ENCODE measurements at regions not wholly inside any gene's neighbourhood (a gene's known extent, or its start where the extent isn't known, plus 50 kb on each side); places are given as distances from the start of the nearest gene placed in this dataset.

DNA sequence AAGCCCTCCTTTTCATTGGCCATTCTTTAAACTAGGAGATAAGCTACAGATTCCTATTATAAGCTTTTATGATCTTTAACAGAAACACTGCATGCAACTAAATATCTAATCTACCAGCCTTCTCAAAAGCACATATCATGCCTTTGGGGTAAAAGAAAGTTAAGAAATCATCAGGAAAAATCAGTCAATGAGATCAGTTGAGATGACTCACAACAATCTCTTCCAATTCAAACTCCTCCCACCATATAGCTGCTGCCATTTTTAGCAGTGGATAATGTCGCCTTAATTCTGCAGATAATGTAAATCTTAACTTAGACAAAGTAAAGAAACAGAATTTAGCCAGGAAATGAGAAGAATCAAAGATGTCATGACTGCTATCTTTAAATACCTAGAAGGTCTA, 135.2 kb upstream of the BCL6 start:
- Histone ChIP-seq H3K36me3 (no peaks in the 10 kb centered on the region), H3K27me3 (no peaks in the 10 kb centered on the region), H3K4me1 (ENCODE audit: insufficient read depth) (no peaks in the 10 kb centered on the region), H3K27ac (no peak overlapping the region), H3K9me3 (no peaks in the 10 kb centered on the region), H3K4me3 (no peak overlapping the region)
- intact Hi-C loops (cut with DNase I) = no loop called here
- DNase-seq = no peak
- 85 to 90% (median 88%) methylated on average over 1 of the region's 1 CpG for WGBS, 3 donors
- TF ChIP-seq POLR2A (IDR thresholded peaks at IDR 0.05) (no peak), EP300 (IDR thresholded peaks at IDR 0.05) (no peak)
- TF ChIP-seq, protein P1, sequence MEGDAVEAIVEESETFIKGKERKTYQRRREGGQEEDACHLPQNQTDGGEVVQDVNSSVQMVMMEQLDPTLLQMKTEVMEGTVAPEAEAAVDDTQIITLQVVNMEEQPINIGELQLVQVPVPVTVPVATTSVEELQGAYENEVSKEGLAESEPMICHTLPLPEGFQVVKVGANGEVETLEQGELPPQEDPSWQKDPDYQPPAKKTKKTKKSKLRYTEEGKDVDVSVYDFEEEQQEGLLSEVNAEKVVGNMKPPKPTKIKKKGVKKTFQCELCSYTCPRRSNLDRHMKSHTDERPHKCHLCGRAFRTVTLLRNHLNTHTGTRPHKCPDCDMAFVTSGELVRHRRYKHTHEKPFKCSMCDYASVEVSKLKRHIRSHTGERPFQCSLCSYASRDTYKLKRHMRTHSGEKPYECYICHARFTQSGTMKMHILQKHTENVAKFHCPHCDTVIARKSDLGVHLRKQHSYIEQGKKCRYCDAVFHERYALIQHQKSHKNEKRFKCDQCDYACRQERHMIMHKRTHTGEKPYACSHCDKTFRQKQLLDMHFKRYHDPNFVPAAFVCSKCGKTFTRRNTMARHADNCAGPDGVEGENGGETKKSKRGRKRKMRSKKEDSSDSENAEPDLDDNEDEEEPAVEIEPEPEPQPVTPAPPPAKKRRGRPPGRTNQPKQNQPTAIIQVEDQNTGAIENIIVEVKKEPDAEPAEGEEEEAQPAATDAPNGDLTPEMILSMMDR (IDR thresholded peaks at IDR 0.05) = no peak

GRCh38 chr3:187880851-187881250, 135.6 kb upstream of the BCL6 start:
- H3K27me3 ChIP-seq = no peaks in the 10 kb centered on the region
- 87 to 100% (median 98%) methylated on average over 1 of the region's 1 CpG for WGBS, 3 donors
- no peak for TF ChIP-seq EP300 (IDR thresholded peaks at IDR 0.05)
- TF ChIP-seq POLR2A (IDR thresholded peaks at IDR 0.05) = no peak
- TF ChIP-seq, protein P1 (IDR thresholded peaks at IDR 0.05) = no peak
- no peaks in the 10 kb centered on the region for H3K36me3 ChIP-seq
- intact Hi-C loops (cut with DNase I) = no loop called here
- no peak overlapping the region for H3K4me3 ChIP-seq
- H3K4me1 ChIP-seq (ENCODE audit: insufficient read depth) = no peaks in the 10 kb centered on the region
- no peak overlapping the region for H3K27ac ChIP-seq
- no peaks in the 10 kb centered on the region for H3K9me3 ChIP-seq
- no peak for DNase-seq

DNA sequence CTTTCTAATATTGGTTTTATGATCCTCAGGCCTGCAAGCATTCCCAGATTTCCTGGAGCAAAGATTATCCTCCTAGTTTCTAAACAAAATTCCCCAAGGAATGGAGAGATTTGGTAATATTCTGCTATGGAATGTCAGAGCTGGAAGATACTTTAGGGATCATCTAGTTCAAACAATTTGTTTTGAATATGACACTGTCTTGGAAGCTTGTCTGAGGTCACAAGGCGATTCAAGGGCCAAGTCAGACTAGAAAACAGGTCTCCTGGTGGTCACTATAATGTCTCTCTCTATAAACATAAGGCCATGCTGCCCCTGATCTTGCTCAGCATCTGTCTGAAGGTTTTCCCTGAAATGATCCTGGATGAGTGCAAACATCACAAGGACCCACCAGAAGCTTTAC, 143.4 kb upstream of the BCL6 start:
- H3K27me3 ChIP-seq = no peaks in the 10 kb centered on the region
- no peaks in the 10 kb centered on the region for H3K4me1 ChIP-seq (ENCODE audit: insufficient read depth)
- TF ChIP-seq, protein P1 (IDR thresholded peaks at IDR 0.05) = no peak
- no peak for TF ChIP-seq EP300 (IDR thresholded peaks at IDR 0.05)
- no peak for TF ChIP-seq POLR2A (IDR thresholded peaks at IDR 0.05)
- H3K9me3 ChIP-seq = no peaks in the 10 kb centered on the region
- WGBS, 3 donors = 65 to 86% (median 84%) methylated on average over 1 of the region's 1 CpG
- DNase-seq = no peak
- no peaks in the 10 kb centered on the region for H3K36me3 ChIP-seq
- no peak overlapping the region for H3K27ac ChIP-seq
- intact Hi-C loops (cut with DNase I) = no loop called here
- no peak overlapping the region for H3K4me3 ChIP-seq

GRCh38 chr3:187889106-187889505, 143.8 kb upstream of the BCL6 start:
- intact Hi-C loops (cut with DNase I) = no loop called here
- Histone ChIP-seq H3K4me3 (no peak overlapping the region), H3K9me3 (no peaks in the 10 kb centered on the region), H3K36me3 (no peaks in the 10 kb centered on the region), H3K27me3 (no peaks in the 10 kb centered on the region), H3K4me1 (ENCODE audit: insufficient read depth) (no peaks in the 10 kb centered on the region), H3K27ac (no peak overlapping the region)
- no peak for DNase-seq
- 89 to 93% (median 92%) methylated on average over 4 of the region's 4 CpGs for WGBS, 3 donors
- TF ChIP-seq POLR2A (IDR thresholded peaks at IDR 0.05) = no peak
- no peak for TF ChIP-seq EP300 (IDR thresholded peaks at IDR 0.05)
- TF ChIP-seq, protein P1 (IDR thresholded peaks at IDR 0.05) = no peak
